Loucy (cell line): ENCODE measurements at regions not wholly inside any gene's neighbourhood (a gene's known extent, or its start where the extent isn't known, plus 50 kb on each side); places are given as distances from the start of the nearest gene placed in this dataset.
"Not testable (repeated sequence)": the region's sequence is repeated elsewhere in the genome, so short reads cannot be mapped to it uniquely, and the experiment has no call there.

ENCODE experiments used
- H2AFZ ChIP-seq: fragments of 200-600 bp; sonication (generic); 2 replicates; pipeline ENCODE4 v1.6.0; 2016; ENCODE audit warnings: antibody characterized with exemption, mild to moderate bottlenecking, low read length, moderate library complexity
- H3F3A ChIP-seq: fragments of 200-600 bp; 2 replicates; pipeline ENCODE4 v1.6.0; 2016; ENCODE audit warnings: antibody characterized with exemption, low read depth, mild to moderate bottlenecking
- H3K27me3 ChIP-seq: fragments of 200-600 bp; sonication (generic); 2 replicates; pipeline ENCODE4 v1.6.1; 2014; ENCODE audit warnings: low read length, mild to moderate bottlenecking; ENCODE audit not compliant: insufficient read depth, poor library complexity, severe bottlenecking
- H3K36me3 ChIP-seq: fragments of 200-600 bp; sonication (generic); 2 replicates; pipeline ENCODE4 v1.6.1; 2016; ENCODE audit warnings: low read length; ENCODE audit not compliant: insufficient read depth
- H3K4me1 ChIP-seq: fragments of 200-600 bp; sonication (generic); 2 replicates; pipeline ENCODE4 v1.5.1; 2014; ENCODE audit warnings: low read length, mild to moderate bottlenecking; ENCODE audit not compliant: insufficient read depth, poor library complexity, severe bottlenecking
- H3K4me2 ChIP-seq: fragments of 200-600 bp; sonication (generic); 2 replicates; pipeline ENCODE4 v1.6.0; 2014; ENCODE audit warnings: antibody characterized with exemption, low read length, low read depth, mild to moderate bottlenecking; ENCODE audit not compliant: poor library complexity, severe bottlenecking
- H3K4me3 ChIP-seq: fragments of 200-600 bp; sonication (generic); 2 replicates; pipeline ENCODE4 v1.5.1; 2014; ENCODE audit warnings: low read length, mild to moderate bottlenecking, mixed read lengths; ENCODE audit not compliant: poor library complexity, severe bottlenecking
- H3K79me2 ChIP-seq: fragments of 200-600 bp; sonication (generic); 2 replicates; pipeline ENCODE4 v1.6.1; 2014; ENCODE audit warnings: low read length; ENCODE audit not compliant: insufficient read depth
- H3K9ac ChIP-seq: fragments of 200-600 bp; sonication (generic); 2 replicates; pipeline ENCODE4 v1.6.0; 2014; ENCODE audit warnings: mild to moderate bottlenecking, low read depth, low read length, moderate library complexity; ENCODE audit not compliant: poor library complexity, severe bottlenecking
- H3K9me2 ChIP-seq: fragments of 200-600 bp; sonication (generic); replicated peaks from 2 replicates; pipeline ENCODE4 v1.6.1; 2016; ENCODE audit warnings: low read depth, low read length, mixed read lengths
- H3K9me3 ChIP-seq: fragments of 200-600 bp; sonication (generic); 2 replicates; pipeline ENCODE4 v1.6.1; 2014; ENCODE audit warnings: mild to moderate bottlenecking, antibody characterized with exemption, low read length, low read depth; ENCODE audit not compliant: insufficient read depth
- H4K20me1 ChIP-seq: fragments of 200-600 bp; sonication (generic); 2 replicates; pipeline ENCODE4 v1.6.0; 2014; ENCODE audit warnings: antibody characterized with exemption, low read length, mild to moderate bottlenecking; ENCODE audit not compliant: insufficient read depth, poor library complexity, severe bottlenecking
- CTCF ChIP-seq: fragments of 200-600 bp; sonication (generic); conservative IDR thresholded peaks from 2 replicates; pipeline ENCODE4 v1.5.1; 2014; ENCODE audit warnings: mild to moderate bottlenecking, antibody characterized with exemption, low read length
- EZH2phosphoT487 ChIP-seq: fragments of 200-600 bp; IDR thresholded peaks from 2 replicates; pipeline ENCODE4 v1.6.1; 2018; ENCODE audit warnings: antibody characterized with exemption, mild to moderate bottlenecking, moderate library complexity, borderline replicate concordance

- Histone ChIP-seq H3K9me3 (0 out of 2 replicates have a peak, but pooled peaks cover 6% of the 10 kb centered on the region), H3K4me3 (no peak overlapping the region), H3K36me3 (no peaks in the 10 kb centered on the region), H3K27me3 (no peaks in the 10 kb centered on the region), H3K79me2 (no peaks in the 10 kb centered on the region), H3K9ac (no peak overlapping the region), H3K9me2 (no peaks in the 10 kb centered on the region), H3F3A (no peaks in the 10 kb centered on the region), H4K20me1 (no peaks in the 10 kb centered on the region), H2AFZ (no peak overlapping the region), H3K4me2 (no peak overlapping the region), H3K4me1 (no peaks in the 10 kb centered on the region)
- TF ChIP-seq CTCF = no peak
These were observed 95.3 kb upstream of the DCC start for GRCh38 chr18:52244658-52245057.

DNA sequence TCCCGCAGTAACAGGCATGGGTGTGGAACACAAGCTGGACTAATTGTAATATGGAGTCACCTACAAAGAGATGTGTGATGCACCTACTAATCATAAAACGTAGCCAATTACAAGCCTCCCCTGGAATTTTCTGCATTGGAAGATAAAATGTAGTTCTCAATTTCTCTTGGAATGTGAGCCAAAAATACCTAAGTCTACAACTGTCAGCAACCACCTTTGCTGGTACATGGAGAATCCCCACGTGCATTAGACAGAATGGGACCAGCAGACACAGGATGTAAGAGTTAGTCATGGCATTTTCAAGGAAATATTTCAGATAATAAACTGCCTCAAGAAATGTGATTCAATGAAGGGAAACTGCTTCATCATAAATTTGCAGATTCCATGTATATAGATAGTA lies 85.6 kb upstream of the DCC start:
- Histone ChIP-seq H3K9me2 (no peaks in the 10 kb centered on the region), H2AFZ (no peak overlapping the region), H3K9ac (no peak overlapping the region), H3K4me2 (no peak overlapping the region), H3K79me2 (no peaks in the 10 kb centered on the region), H3K27me3 (no peaks in the 10 kb centered on the region), H3F3A (no peaks in the 10 kb centered on the region), H3K9me3 (0 out of 2 replicates have a peak, but pooled peaks cover 3% of the 10 kb centered on the region), H3K36me3 (no peaks in the 10 kb centered on the region), H4K20me1 (no peaks in the 10 kb centered on the region), H3K4me1 (no peaks in the 10 kb centered on the region), H3K4me3 (no peak overlapping the region)
- TF ChIP-seq CTCF = no peak
- TF ChIP-seq EZH2phosphoT487 = no peak

DNA sequence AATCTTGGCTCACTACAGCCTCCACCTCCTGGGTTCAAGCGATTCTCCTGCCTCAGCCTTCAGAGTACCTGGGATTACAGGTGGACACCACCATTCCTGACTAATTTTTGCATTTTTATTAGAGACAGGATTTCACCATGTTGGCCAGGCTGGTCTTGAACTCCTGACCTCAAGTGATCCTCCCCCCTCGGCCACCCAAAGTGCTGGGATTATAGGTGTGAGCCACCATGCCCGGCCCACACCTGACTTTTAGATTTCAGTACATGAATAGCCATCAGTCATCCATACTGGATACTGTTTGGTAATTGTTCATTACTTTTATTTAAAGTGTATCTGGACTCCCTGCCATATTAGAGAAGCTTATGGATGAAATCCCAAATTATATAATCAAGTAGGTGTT lies 82.6 kb upstream of the DCC start:
- H2AFZ ChIP-seq, H3K36me3 ChIP-seq, H3K27me3 ChIP-seq, H3K4me3 ChIP-seq, H3K9me2 ChIP-seq, H3K79me2 ChIP-seq, H3K4me1 ChIP-seq, H3K4me2 ChIP-seq, H3K9ac ChIP-seq, H3F3A ChIP-seq, H3K9me3 ChIP-seq, H4K20me1 ChIP-seq: not testable (repeated sequence)

DNA sequence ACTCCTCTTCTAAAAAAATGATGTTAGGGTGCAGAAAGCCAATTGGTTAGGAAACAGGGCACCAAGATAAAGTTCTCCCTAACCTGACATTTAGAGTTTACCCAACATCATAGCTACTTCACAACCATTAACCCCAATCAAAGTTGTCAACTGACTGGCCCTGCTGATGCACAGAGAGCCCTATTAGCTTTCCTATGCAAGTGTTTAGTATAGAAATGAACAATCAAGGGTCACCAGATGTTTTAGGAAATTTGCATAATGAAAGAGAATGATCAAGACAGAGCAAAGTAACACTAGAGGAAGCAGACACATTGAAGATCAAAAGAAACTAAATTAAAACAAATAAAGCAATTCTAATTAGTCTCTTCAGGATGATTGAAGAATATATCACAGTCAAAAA lies 64.2 kb upstream of the DCC start:
- no peak overlapping the region for H3K4me3 ChIP-seq
- no peak overlapping the region for H3K9ac ChIP-seq
- no peaks in the 10 kb centered on the region for H3F3A ChIP-seq
- no peak overlapping the region for H3K4me2 ChIP-seq
- no peaks in the 10 kb centered on the region for H4K20me1 ChIP-seq
- no peaks in the 10 kb centered on the region for H3K9me3 ChIP-seq
- H2AFZ ChIP-seq = no peak overlapping the region
- H3K36me3 ChIP-seq = no peaks in the 10 kb centered on the region
- TF ChIP-seq EZH2phosphoT487 (no peak), CTCF (no peak)
- H3K27me3 ChIP-seq = no peaks in the 10 kb centered on the region
- H3K9me2 ChIP-seq = no peaks in the 10 kb centered on the region
- H3K4me1 ChIP-seq = no peaks in the 10 kb centered on the region
- no peaks in the 10 kb centered on the region for H3K79me2 ChIP-seq
